HCT116 (cell line): ENCODE measurements at regions not wholly inside any gene's neighbourhood (a gene's known extent, or its start where the extent isn't known, plus 50 kb on each side); places are given as distances from the start of the nearest gene placed in this dataset.

Experiments
- ATAC-seq: fragments of 200-7000 bp; cut with Tn5 transposase; 2 replicates; pipeline ENCODE4 v1.9.1; 2020; ENCODE audit warnings: mild to moderate bottlenecking, moderate library complexity
- BruUV-seq: library from RNA; stranded (reverse); fragments of 400-500 nt; replicated peaks from 2 replicates; lab custom pipeline; 2021; lab: Mats Ljungman, UMichigan
- CTCF ChIA-PET: fragments of 300-600 bp; sonication (Branson Sonifier 250); formaldehyde crosslinking; loops from one replicate; lab custom pipeline; 2021; ENCODE audit warnings: antibody characterized with exemption; lab: Charles Lee
- POLR2A ChIA-PET: fragments of 300-600, 350-600 bp; sonication (Branson Sonifier 250); formaldehyde crosslinking; loops from one replicate; lab custom pipeline; 2021; ENCODE audit warnings: antibody characterized with exemption; lab: Charles Lee
- RAD21 ChIA-PET, 2 experiments: fragments of 300-600 bp; sonication (Branson Sonifier 250); formaldehyde crosslinking; loops; one replicate each; lab custom pipeline; 2023; ENCODE audit warnings: low total read pairs in 2 of 2; ENCODE audit not compliant: uncharacterized antibody in 2 of 2, unreplicated experiment in 2 of 2, low non-redundant PET in 1 of 2; lab: Charles Lee
- DNase-seq: peaks from one replicate; pipeline ENCODE4 v3.0.0-alpha.2; 2010; ENCODE audit warnings: low read depth, low spot score
- H2AFZ ChIP-seq: fragments of 200-600 bp; shearing (Covaris generic), sonication (generic); 2 replicates; pipeline ENCODE4 v1.6.1; 2017; ENCODE audit warnings: low read depth, mixed run types, mixed read lengths, antibody characterized with exemption, low read length; ENCODE audit not compliant: poor library complexity, severe bottlenecking
- H3K27ac ChIP-seq: 2 replicates; pipeline ENCODE4 v1.5.1; 2012; ENCODE audit warnings: low read depth, low read length
- H3K27me3 ChIP-seq: fragments of 200-600 bp; sonication (generic); 2 replicates; pipeline ENCODE4 v1.6.1; 2016; ENCODE audit warnings: mixed run types, low read length, mixed read lengths; ENCODE audit not compliant: insufficient read depth
- H3K36me3 ChIP-seq, 2 experiments: fragments of 200-500 bp in 1 of 2; fragments of 200-600 bp in 1 of 2; sonication (Bioruptor generic) in 1 of 2; sonication (generic) in 1 of 2; 2 replicates each; pipeline versions ENCODE4 v1.5.1 to v1.6.1; 2014 to 2016; ENCODE audit warnings: low read length in 2 of 2, inconsistent platforms in 1 of 2, mixed read lengths in 1 of 2, mixed run types in 1 of 2; ENCODE audit not compliant: insufficient read depth in 2 of 2, control insufficient read depth in 1 of 2
- H3K4me1 ChIP-seq, 2 experiments: fragments of 200-600 bp in 1 of 2; sonication (generic) in 1 of 2; 2 replicates each; pipeline versions ENCODE4 v1.5.1 to v1.6.1; 2012 to 2017; ENCODE audit warnings: low read length in 2 of 2, inconsistent platforms in 1 of 2, mild to moderate bottlenecking in 1 of 2, mixed read lengths in 1 of 2, mixed run types in 1 of 2, moderate library complexity in 1 of 2; ENCODE audit not compliant: insufficient read depth in 2 of 2, control insufficient read depth in 1 of 2
- H3K4me2 ChIP-seq: fragments of 200-600 bp; sonication (generic); 2 replicates; pipeline ENCODE4 v1.6.1; 2017; ENCODE audit warnings: mixed run types, low read length, mixed read lengths
- H3K4me3 ChIP-seq, 2 experiments: fragments of 200-600 bp in 1 of 2; sonication (generic) in 1 of 2; replicated peaks in 1 of 2; 2 replicates each; pipeline ENCODE4 v1.5.1; 2011 to 2016; ENCODE audit warnings: low read length in 2 of 2, control low read depth in 1 of 2, low read depth in 1 of 2, mild to moderate bottlenecking in 1 of 2, mixed read lengths in 1 of 2, mixed run types in 1 of 2
- H3K79me2 ChIP-seq: fragments of 200-600 bp; sonication (generic); 2 replicates; pipeline ENCODE4 v1.6.1; 2017; ENCODE audit warnings: mild to moderate bottlenecking, mixed run types, low read length, moderate library complexity, mixed read lengths; ENCODE audit not compliant: insufficient read depth
- H3K9ac ChIP-seq: fragments of 200-600 bp; sonication (generic); 2 replicates; pipeline ENCODE4 v1.6.1; 2016; ENCODE audit warnings: low read length, mixed read lengths
- H3K9me2 ChIP-seq: fragments of 200-600 bp; sonication (generic), shearing (Covaris generic); 2 replicates; pipeline ENCODE4 v1.6.1; 2017; ENCODE audit warnings: mixed run types, mild to moderate bottlenecking, moderate library complexity; ENCODE audit not compliant: insufficient read depth
- H3K9me3 ChIP-seq, 2 experiments: fragments of 200-500 bp in 1 of 2; fragments of 200-600 bp in 1 of 2; sonication (Bioruptor generic) in 1 of 2; sonication (generic) in 1 of 2; 2 replicates each; pipeline ENCODE4 v1.6.1; 2014 to 2017; ENCODE audit warnings: low read length in 2 of 2, mixed read lengths in 2 of 2, inconsistent platforms in 1 of 2, low read depth in 1 of 2, mild to moderate bottlenecking in 1 of 2, mixed run types in 1 of 2, moderate library complexity in 1 of 2; ENCODE audit not compliant: control insufficient read depth in 1 of 2, insufficient read depth in 1 of 2
- H4K20me1 ChIP-seq: fragments of 200-600 bp; sonication (generic), shearing (Covaris generic); 2 replicates; pipeline ENCODE4 v1.6.1; 2017; ENCODE audit warnings: mixed run types, mild to moderate bottlenecking, moderate library complexity; ENCODE audit not compliant: insufficient read depth
- ATF3 ChIP-seq: IDR thresholded peaks from 2 replicates; pipeline ENCODE4 v1.6.1; 2012
- CEBPB ChIP-seq: IDR thresholded peaks from 2 replicates; pipeline ENCODE4 v1.6.1; 2012; ENCODE audit warnings: low read depth
- CTCF ChIP-seq, 3 experiments: fragments of 200-600 bp in 1 of 3; sonication (generic) in 1 of 3; IDR thresholded peaks in 2 of 3; conservative IDR thresholded peaks in 1 of 3; 2 replicates each; pipeline ENCODE4 v1.5.1; 2012 to 2017; ENCODE audit warnings: low read depth in 2 of 3, low read length in 2 of 3, antibody characterized with exemption in 1 of 3, borderline replicate concordance in 1 of 3, control low read depth in 1 of 3, mild to moderate bottlenecking in 1 of 3, mixed read lengths in 1 of 3, mixed run types in 1 of 3, moderate library complexity in 1 of 3; ENCODE audit not compliant: insufficient read depth in 1 of 3
- ELF1 ChIP-seq: IDR thresholded peaks from 2 replicates; pipeline ENCODE4 v1.6.1; 2012; ENCODE audit warnings: low read depth, borderline replicate concordance
- FOSL1 ChIP-seq: IDR thresholded peaks from 2 replicates; pipeline ENCODE4 v1.6.1; 2012; ENCODE audit warnings: low read depth
- JUND ChIP-seq: IDR thresholded peaks from 2 replicates; pipeline ENCODE4 v1.6.1; 2012
- MAX ChIP-seq: IDR thresholded peaks from 2 replicates; pipeline ENCODE4 v1.6.1; 2012
- POLR2A ChIP-seq: IDR thresholded peaks from 2 replicates; pipeline ENCODE4 v1.7.0; 2011; ENCODE audit warnings: borderline replicate concordance; ENCODE audit not compliant: insufficient read depth, insufficient read length; ENCODE audit errors: extremely low read depth
- POLR2AphosphoS5 ChIP-seq: IDR thresholded peaks from 2 replicates; pipeline ENCODE4 v1.6.1; 2011; ENCODE audit warnings: mild to moderate bottlenecking, low read depth, low read length, moderate library complexity
- SIN3A ChIP-seq: IDR thresholded peaks from 2 replicates; pipeline ENCODE4 v1.6.1; 2012; ENCODE audit warnings: low read depth
- SP1 ChIP-seq: IDR thresholded peaks from 2 replicates; pipeline ENCODE4 v1.6.1; 2012; ENCODE audit warnings: low read depth
- SRF ChIP-seq: IDR thresholded peaks from 2 replicates; pipeline ENCODE4 v1.6.1; 2012; ENCODE audit warnings: low read depth
- YY1 ChIP-seq: IDR thresholded peaks from 2 replicates; pipeline ENCODE4 v1.6.1; 2011; ENCODE audit warnings: low read length, low read depth, moderate library complexity, mild to moderate bottlenecking; ENCODE audit not compliant: insufficient replicate concordance; ENCODE audit errors: extremely low read depth
- ZBTB33 ChIP-seq: IDR thresholded peaks from 2 replicates; pipeline ENCODE4 v1.6.1; 2011; ENCODE audit warnings: mild to moderate bottlenecking, low read length, moderate library complexity; ENCODE audit not compliant: insufficient replicate concordance; ENCODE audit errors: extremely low read depth
- intact Hi-C: fragments of 100-400 bp; cut with micrococcal nuclease; formaldehyde crosslinking; loops from 2 replicates; pipeline ENCODE4 v1.10.0; 2022

- Histone ChIP-seq H3K27ac (no peak overlapping the region), H3K9ac (no peak overlapping the region), H3K4me2 (no peak overlapping the region), H3K79me2 (no peaks in the 10 kb centered on the region), H2AFZ (no peak overlapping the region), H3K4me1 (no peaks in the 10 kb centered on the region), H4K20me1 (no peaks in the 10 kb centered on the region), H3K9me2 (no peaks in the 10 kb centered on the region), H3K4me3 (no peak overlapping the region), H3K36me3 (no peaks in the 10 kb centered on the region), H3K9me3 (no peaks in the 10 kb centered on the region), H3K27me3 (no peaks in the 10 kb centered on the region)
- TF ChIP-seq ZBTB33 = no peak
- no peak for TF ChIP-seq MAX
- TF ChIP-seq SRF = no peak
- TF ChIP-seq ATF3 = no peak
- no peak for TF ChIP-seq POLR2AphosphoS5
- no peak for TF ChIP-seq POLR2A
- no peak for TF ChIP-seq SIN3A
- no peak for TF ChIP-seq CEBPB
- no peak for TF ChIP-seq ELF1
- intact Hi-C loops = no loop called here
- POLR2A ChIA-PET = no interaction called here
- DNase-seq (no peak), ATAC-seq (no peak)
- CTCF ChIA-PET = interaction anchor here (0.7 kb wide), 1 partner anchor 1264 kb away, joined by 3 read pairs; no protein-coding TSS in a partner anchor
- BruUV-seq = no TSS peak
- RAD21 ChIA-PET = no interaction called here
Observed at GRCh38 chr18:34495506-34495905, 214.6 kb upstream of the DTNA start.

- H3K4me3 ChIP-seq = no peak overlapping the region
- H3K4me1 ChIP-seq = no peaks in the 10 kb centered on the region
- RAD21 ChIA-PET = no interaction called here
- H3K79me2 ChIP-seq = no peaks in the 10 kb centered on the region
- H3K27ac ChIP-seq = no peak overlapping the region
- BruUV-seq = no TSS peak
- intact Hi-C loops = no loop called here
- no peak overlapping the region for H3K9ac ChIP-seq
- H3K36me3 ChIP-seq = no peaks in the 10 kb centered on the region
- CTCF ChIA-PET = no interaction called here
- POLR2A ChIA-PET = no interaction called here
- H3K27me3 ChIP-seq = no peaks in the 10 kb centered on the region
- TF ChIP-seq CTCF (IDR thresholded peaks at IDR 0.05 in 2 of 3, conservative IDR thresholded peaks at IDR 0.05 in 1 of 3; ENCODE audit: borderline replicate concordance in 1 of 3, insufficient read depth in 1 of 3, low read depth in 2 of 3, low read length in 2 of 3) (no peak), SIN3A (no peak), JUND (no peak), CEBPB (no peak), SP1 (no peak), ATF3 (no peak), YY1 (no peak), POLR2AphosphoS5 (no peak), FOSL1 (no peak)
- H4K20me1 ChIP-seq = no peaks in the 10 kb centered on the region
- no peak for ATAC-seq
- H3K4me2 ChIP-seq = no peak overlapping the region
- H2AFZ ChIP-seq = no peak overlapping the region
- DNase-seq = no peak
- no peaks in the 10 kb centered on the region for H3K9me3 ChIP-seq
- H3K9me2 ChIP-seq = no peaks in the 10 kb centered on the region
Observed at GRCh38 chr18:34501553-34501952, 208.5 kb upstream of the DTNA start.
